Mucosa of descending colon (tissue), 3 donors: ENCODE measurements at regions not wholly inside any gene's neighbourhood (a gene's known extent, or its start where the extent isn't known, plus 50 kb on each side); places are given as distances from the start of the nearest gene placed in this dataset.

Experiments
- ATAC-seq: fragments of 200-7000 bp; cut with Tn5 transposase; one replicate; pipeline ENCODE4 v1.9.1; 2020; ENCODE audit warnings: mild to moderate bottlenecking, moderate library complexity
- DNase-seq, 3 donors: peaks; one replicate each; pipeline ENCODE4 v3.0.0-alpha.2; 2020
- H3K36me3 ChIP-seq: fragments of 200-600 bp; one replicate; pipeline ENCODE4 v1.8.0; 2021; ENCODE audit warnings: low read depth, mild to moderate bottlenecking
- H3K4me1 ChIP-seq: fragments of 200-600 bp; one replicate; pipeline ENCODE4 v1.8.0; 2021; ENCODE audit warnings: low read depth, mild to moderate bottlenecking
- H3K4me3 ChIP-seq: fragments of 200-600 bp; one replicate; pipeline ENCODE4 v1.8.0; 2021; ENCODE audit warnings: mild to moderate bottlenecking
- H3K9me3 ChIP-seq: fragments of 200-600 bp; one replicate; pipeline ENCODE4 v1.8.0; 2021; ENCODE audit warnings: mild to moderate bottlenecking
- intact Hi-C, 2 donors: fragments of 100-400 bp; cut with DNase I in 1 of 2; cut with micrococcal nuclease in 1 of 2; formaldehyde crosslinking; loops; one replicate each; pipeline versions ENCODE4 v1.11.0 to v1.11.1; 2022; cut with DNase I, micrococcal nuclease
- TF ChIP-seq, protein P1 (sequence below): fragments of 200-600 bp; IDR thresholded peaks from one replicate; pipeline ENCODE4 v1.8.0; 2022; ENCODE audit warnings: antibody characterized with exemption, mild to moderate bottlenecking
- donor health status: DM: no; HTN: no; CAD: no; lungs with moderate emphysema.
- donor health status: DM: no; HTN: no; CAD: no.
- donor health status: DM: no; HTN: yes; CAD: no.

DNA sequence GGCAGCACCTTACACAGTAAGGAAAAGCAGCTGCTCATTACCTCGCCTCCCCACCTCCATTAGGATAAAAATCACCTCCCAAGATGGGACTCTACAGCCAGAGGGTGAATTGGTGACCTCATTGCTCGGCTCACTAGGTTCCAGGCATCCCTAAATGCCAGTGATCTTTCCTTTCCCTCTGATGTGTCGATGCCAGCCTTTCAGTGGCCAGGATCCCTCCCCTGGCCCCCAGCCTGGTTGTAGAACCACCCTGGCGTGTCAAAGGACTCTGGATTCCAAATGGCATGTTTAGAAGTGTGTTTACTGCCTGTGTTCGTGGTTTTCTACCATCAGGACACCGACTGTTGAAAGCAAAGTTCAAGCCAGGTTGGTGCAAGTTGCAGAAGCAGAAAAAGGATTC is 72.1 kb upstream of the LYRM9 start:
- TF ChIP-seq, protein P1, sequence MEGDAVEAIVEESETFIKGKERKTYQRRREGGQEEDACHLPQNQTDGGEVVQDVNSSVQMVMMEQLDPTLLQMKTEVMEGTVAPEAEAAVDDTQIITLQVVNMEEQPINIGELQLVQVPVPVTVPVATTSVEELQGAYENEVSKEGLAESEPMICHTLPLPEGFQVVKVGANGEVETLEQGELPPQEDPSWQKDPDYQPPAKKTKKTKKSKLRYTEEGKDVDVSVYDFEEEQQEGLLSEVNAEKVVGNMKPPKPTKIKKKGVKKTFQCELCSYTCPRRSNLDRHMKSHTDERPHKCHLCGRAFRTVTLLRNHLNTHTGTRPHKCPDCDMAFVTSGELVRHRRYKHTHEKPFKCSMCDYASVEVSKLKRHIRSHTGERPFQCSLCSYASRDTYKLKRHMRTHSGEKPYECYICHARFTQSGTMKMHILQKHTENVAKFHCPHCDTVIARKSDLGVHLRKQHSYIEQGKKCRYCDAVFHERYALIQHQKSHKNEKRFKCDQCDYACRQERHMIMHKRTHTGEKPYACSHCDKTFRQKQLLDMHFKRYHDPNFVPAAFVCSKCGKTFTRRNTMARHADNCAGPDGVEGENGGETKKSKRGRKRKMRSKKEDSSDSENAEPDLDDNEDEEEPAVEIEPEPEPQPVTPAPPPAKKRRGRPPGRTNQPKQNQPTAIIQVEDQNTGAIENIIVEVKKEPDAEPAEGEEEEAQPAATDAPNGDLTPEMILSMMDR, result no peak
- H3K36me3 ChIP-seq, result no peaks in the 10 kb centered on the region
- intact Hi-C loops, result no loop called here
- DNase-seq, result no peak
- no peak for ATAC-seq
- H3K4me3 ChIP-seq, result no peak overlapping the region
- no peaks in the 10 kb centered on the region for H3K9me3 ChIP-seq
- H3K4me1 ChIP-seq, result no peaks in the 10 kb centered on the region

DNA sequence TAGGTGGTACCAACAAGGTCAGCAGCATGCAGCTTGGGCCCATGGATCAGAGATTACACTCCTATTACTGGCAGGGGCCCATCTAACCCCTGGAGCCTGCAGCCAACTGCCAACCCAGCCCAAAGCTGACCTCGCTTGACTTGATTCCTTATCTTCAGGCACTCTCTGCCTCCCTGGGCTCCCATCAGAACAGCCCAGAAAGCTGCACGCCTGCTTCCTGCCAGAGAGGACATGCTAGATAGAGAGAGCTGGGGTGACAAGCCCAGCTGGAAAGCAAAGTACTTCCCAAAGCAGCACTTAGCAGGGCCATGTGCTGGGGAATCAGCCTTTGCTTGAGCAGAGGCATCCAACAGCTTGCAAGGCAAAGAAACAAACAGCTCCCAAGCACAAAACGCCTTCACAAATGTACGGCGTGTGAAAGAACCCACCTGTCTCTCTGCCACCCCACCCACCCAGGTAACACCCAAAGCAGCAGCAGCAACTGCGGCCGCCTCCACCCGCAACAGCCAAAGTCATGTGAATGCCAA is 74.2 kb upstream of the NLK start:
- no peaks in the 10 kb centered on the region for H3K36me3 ChIP-seq
- H3K4me1 ChIP-seq, result no peaks in the 10 kb centered on the region
- no peak overlapping the region for H3K4me3 ChIP-seq
- DNase-seq, result no peak
- intact Hi-C loops, result no loop called here
- ATAC-seq, result no peak
- TF ChIP-seq, protein P1, result no peak
- no peaks in the 10 kb centered on the region for H3K9me3 ChIP-seq

DNA sequence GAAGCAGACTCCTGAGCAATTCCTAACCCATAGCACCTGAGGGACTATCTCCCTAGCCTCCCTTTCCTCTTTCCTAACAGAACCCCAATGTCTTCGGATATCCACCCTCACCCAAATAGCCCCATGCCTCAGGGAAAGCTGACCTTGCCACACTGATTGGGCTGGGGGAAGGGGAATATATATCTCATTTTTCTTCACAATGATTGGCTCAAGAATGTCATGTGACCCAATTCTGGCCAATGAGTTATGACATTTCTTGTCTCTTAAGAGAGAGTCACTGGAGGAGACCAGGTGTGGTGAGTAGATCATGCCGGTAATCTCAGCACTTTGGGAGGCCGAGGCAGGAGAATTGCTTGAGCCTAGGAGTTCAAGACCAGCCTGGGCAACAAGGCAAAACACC is 71.9 kb upstream of the NLK start:
- ATAC-seq (no peak), DNase-seq (no peak)
- Histone ChIP-seq H3K4me3 (no peak overlapping the region), H3K36me3 (no peaks in the 10 kb centered on the region), H3K4me1 (no peaks in the 10 kb centered on the region), H3K9me3 (no peaks in the 10 kb centered on the region)
- intact Hi-C loops, result no loop called here
- TF ChIP-seq, protein P1, result no peak

DNA sequence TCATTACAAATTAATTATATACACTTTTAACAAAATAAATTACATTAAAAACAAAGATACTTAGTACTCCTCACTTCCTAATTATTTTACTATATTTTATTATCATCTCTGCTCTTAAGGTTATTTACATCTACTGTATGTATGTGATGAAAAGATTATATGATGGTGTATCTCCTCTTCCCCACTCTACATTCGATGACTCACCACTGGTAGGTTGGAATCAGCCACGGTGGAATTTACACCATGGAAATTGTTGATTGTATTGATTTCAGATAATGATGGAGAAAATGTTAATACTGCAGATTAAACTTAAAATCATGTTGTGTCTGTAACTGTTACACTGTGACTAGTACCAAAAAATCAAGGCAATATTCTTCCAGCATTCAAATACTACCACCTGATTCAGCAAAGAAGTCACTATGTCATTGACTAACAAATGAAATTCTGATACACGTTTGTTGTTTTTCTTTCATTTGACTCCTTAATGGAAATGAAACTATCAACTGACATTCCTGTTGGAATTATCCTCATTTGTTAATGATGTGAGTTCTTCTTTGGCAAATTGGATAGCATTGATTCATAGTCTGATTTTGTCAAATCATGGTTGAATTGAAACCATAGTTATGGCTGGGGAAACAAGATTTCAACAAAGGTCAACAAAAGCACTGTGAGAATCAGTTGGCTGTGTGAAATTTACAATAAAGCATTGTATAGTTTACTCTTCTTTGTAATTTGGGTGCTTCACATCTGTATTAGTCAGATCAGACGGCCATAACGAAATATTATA is 69.0 kb upstream of the NLK start:
- ATAC-seq, result no peak
- TF ChIP-seq, protein P1, result no peak
- intact Hi-C loops, result no loop called here
- H3K4me3 ChIP-seq, result no peak overlapping the region
- no peaks in the 10 kb centered on the region for H3K36me3 ChIP-seq
- no peak for DNase-seq
- H3K4me1 ChIP-seq, result no peaks in the 10 kb centered on the region
- H3K9me3 ChIP-seq, result no peaks in the 10 kb centered on the region

DNA sequence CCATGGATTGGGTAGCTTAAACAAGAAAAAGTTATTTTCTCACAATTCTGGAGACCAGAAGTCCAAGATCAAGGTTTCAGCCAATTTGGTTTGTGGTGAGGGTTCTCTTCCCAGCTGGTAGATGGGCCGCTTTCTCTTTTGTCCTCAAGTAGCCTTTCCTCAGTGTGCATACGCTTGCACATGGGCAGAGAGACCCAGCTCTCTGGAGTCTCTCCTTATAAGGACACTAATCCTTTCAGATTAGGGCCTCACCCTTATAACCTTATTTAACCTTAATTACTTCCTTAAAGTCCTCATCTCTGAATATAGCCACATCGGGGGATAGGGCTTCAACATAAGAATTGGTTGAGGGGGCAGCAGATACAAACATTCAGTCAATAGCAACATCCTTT is 68.4 kb upstream of the NLK start:
- intact Hi-C loops, result no loop called here
- no peaks in the 10 kb centered on the region for H3K36me3 ChIP-seq
- no peak overlapping the region for H3K4me3 ChIP-seq
- no peaks in the 10 kb centered on the region for H3K9me3 ChIP-seq
- TF ChIP-seq, protein P1, result no peak
- H3K4me1 ChIP-seq, result no peaks in the 10 kb centered on the region
- ATAC-seq (no peak), DNase-seq (no peak)
